K562 (cell line): ENCODE measurements at regions not wholly inside any gene's neighbourhood (a gene's known extent, or its start where the extent isn't known, plus 50 kb on each side); places are given as distances from the start of the nearest gene placed in this dataset.

Experiments used
- ATAC-seq: fragments of 200-7000 bp; cut with Tn5 transposase; 3 replicates; pipeline ENCODE4 v1.9.1; 2020; ENCODE audit warnings: moderate library complexity
- BruUV-seq: library from RNA; stranded (reverse); fragments of 400-500 nt; replicated peaks from 2 replicates; lab custom pipeline; 2021; lab: Mats Ljungman, UMichigan
- CTCF ChIA-PET: fragments of 300-600 bp; formaldehyde crosslinking; extraction: SDS; loops from one replicate; lab custom pipeline; 2021; ENCODE audit warnings: low intra/inter-chr PET ratio; lab: Yijun Ruan, JAX
- POLR2A ChIA-PET: fragments of 300-600, 350-650 bp; sonication (Branson Sonifier 250); formaldehyde crosslinking; extraction: SDS; loops from one replicate; lab custom pipeline; 2021; ENCODE audit warnings: antibody characterized with exemption, inconsistent platforms; lab: Yijun Ruan, JAX
- DNase-seq, 4 experiments: peaks; one replicate each; pipeline versions ENCODE4 v3.0.0 to v3.0.0-alpha.2; 2011 to 2018; ENCODE audit warnings: low spot score in 3 of 4, mixed read lengths in 3 of 4; ENCODE audit errors: extremely low read depth in 1 of 4
- FAIRE-seq: peaks from 2 replicates; lab custom pipeline; 2011; peaks lifted over from hg19 to GRCh38; lab: Jason Lieb, UNC
- H2AFZ ChIP-seq: 2 replicates; pipeline ENCODE4 v1.6.0; 2011; ENCODE audit warnings: low read depth, low read length, control low read depth, inconsistent platforms
- H3K27ac ChIP-seq: fragments of 200-600 bp; 3 replicates; pipeline ENCODE4 v1.8.0; 2011; ENCODE audit warnings: low read depth, mild to moderate bottlenecking, control low read depth, inconsistent platforms, low read length, moderate library complexity, mixed read lengths; ENCODE audit errors: extremely low read depth
- H3K27me3 ChIP-seq, 2 experiments: fragments of 300-600 bp in 1 of 2; 2 replicates in 1 of 2; 3 replicates in 1 of 2; pipeline versions ENCODE4 v1.6.0 to v1.8.0; 2011; ENCODE audit warnings: inconsistent platforms in 2 of 2, low read length in 2 of 2, mild to moderate bottlenecking in 1 of 2, mixed read lengths in 1 of 2, moderate library complexity in 1 of 2; ENCODE audit not compliant: control insufficient read depth in 2 of 2, insufficient read depth in 2 of 2
- H3K36me3 ChIP-seq: fragments of 300-600 bp; 3 replicates; pipeline ENCODE4 v1.8.0; 2011; ENCODE audit warnings: mild to moderate bottlenecking, low read length, inconsistent platforms; ENCODE audit not compliant: control insufficient read depth, insufficient read depth
- H3K4me1 ChIP-seq, 2 experiments: fragments of 200-600 bp in 1 of 2; replicated peaks in 1 of 2; 2 replicates in 1 of 2; 3 replicates in 1 of 2; pipeline versions ENCODE4 v1.5.1 to v1.8.0; 2011; ENCODE audit warnings: inconsistent platforms in 2 of 2, low read length in 2 of 2, mild to moderate bottlenecking in 1 of 2, mixed read lengths in 1 of 2, moderate library complexity in 1 of 2; ENCODE audit not compliant: control insufficient read depth in 2 of 2, insufficient read depth in 2 of 2
- H3K4me2 ChIP-seq: 2 replicates; pipeline ENCODE4 v1.6.1; 2011; ENCODE audit warnings: low read length, control low read depth, inconsistent platforms, mixed read lengths; ENCODE audit not compliant: insufficient read depth
- H3K4me3 ChIP-seq: fragments of 200-600 bp; sonication (generic), shearing (Covaris generic); 2 replicates; pipeline ENCODE4 v1.5.1; 2016; ENCODE audit warnings: control low read depth, inconsistent platforms
- H3K79me2 ChIP-seq: fragments of 200-600 bp; 3 replicates; pipeline ENCODE4 v1.8.0; 2011; ENCODE audit warnings: low read length, inconsistent platforms; ENCODE audit not compliant: control insufficient read depth, insufficient read depth
- H3K9ac ChIP-seq, 2 experiments: 2 replicates each; pipeline versions ENCODE4 v1.6.0 to v1.6.1; 2011; ENCODE audit warnings: low read depth in 2 of 2, low read length in 2 of 2, control low read depth in 1 of 2, inconsistent platforms in 1 of 2, mild to moderate bottlenecking in 1 of 2, mixed read lengths in 1 of 2; ENCODE audit not compliant: insufficient read depth in 1 of 2
- H3K9me1 ChIP-seq: one replicate; pipeline ENCODE4 v1.6.0; 2011; ENCODE audit warnings: inconsistent platforms, mild to moderate bottlenecking, low read length, moderate library complexity; ENCODE audit not compliant: control insufficient read depth, insufficient read depth
- H3K9me3 ChIP-seq: replicated peaks from 2 replicates; pipeline ENCODE4 v1.5.1; 2011; ENCODE audit warnings: low read depth, low read length, inconsistent platforms; ENCODE audit not compliant: control insufficient read depth, insufficient read depth
- H4K20me1 ChIP-seq: replicated peaks from 2 replicates; pipeline ENCODE4 v1.6.1; 2011; ENCODE audit warnings: low read length, inconsistent platforms, mixed read lengths; ENCODE audit not compliant: control insufficient read depth, insufficient read depth
- CTBP1 ChIP-seq: fragments of 450-650 bp; IDR thresholded peaks from 2 replicates; pipeline ENCODE4 v1.6.1; 2016; ENCODE audit warnings: borderline replicate concordance
- MAFG ChIP-seq: fragments of 450-650 bp; conservative IDR thresholded peaks from 2 replicates; pipeline ENCODE4 v1.6.1; 2016; ENCODE audit warnings: missing genetic modification characterization, missing compliant biosample characterization
- MAZ ChIP-seq, 2 experiments: fragments of 450-650 bp in 1 of 2; sonication (generic) in 1 of 2; formaldehyde crosslinking; IDR thresholded peaks in 1 of 2; conservative IDR thresholded peaks in 1 of 2; 2 replicates each; pipeline versions ENCODE4 v1.4.0 to v1.5.0; 2020; ENCODE audit warnings: mild to moderate bottlenecking in 1 of 2, missing genetic modification reagents in 1 of 2
- MYNN ChIP-seq, 2 experiments: sonication (generic); formaldehyde crosslinking in 1 of 2; IDR thresholded peaks; 2 replicates each; pipeline versions ENCODE4 v1.5.0 to v1.6.1; 2016 to 2020; ENCODE audit warnings: antibody characterized with exemption in 1 of 2, missing genetic modification reagents in 1 of 2
- POLR2AphosphoS5 ChIP-seq: IDR thresholded peaks from 2 replicates; pipeline ENCODE4 v1.6.1; 2011; ENCODE audit warnings: mild to moderate bottlenecking, low read depth, low read length, moderate library complexity; ENCODE audit not compliant: control insufficient read depth, insufficient read depth
- POLR2H ChIP-seq: IDR thresholded peaks from 2 replicates; pipeline ENCODE4 v1.6.1; 2016; ENCODE audit warnings: missing genetic modification characterization, low read depth, mild to moderate bottlenecking, control low read depth, missing compliant biosample characterization, moderate library complexity
- USF1 ChIP-seq: sonication (generic); formaldehyde crosslinking; IDR thresholded peaks from 2 replicates; pipeline ENCODE4 v1.9.0; 2022; ENCODE audit warnings: mild to moderate bottlenecking, missing genetic modification reagents
- ZNF592 ChIP-seq: fragments of 450-650 bp; IDR thresholded peaks from 2 replicates; pipeline ENCODE4 v1.6.1; 2017; ENCODE audit warnings: antibody characterized with exemption, mild to moderate bottlenecking
- ZNF764 ChIP-seq: fragments of 250-450 bp; sonication (Bioruptor Pico); IDR thresholded peaks from 2 replicates; pipeline ENCODE4 v1.4.0; 2020; ENCODE audit warnings: low read depth, mild to moderate bottlenecking, moderate library complexity
- ZSCAN32 ChIP-seq: fragments of 450-650 bp; formaldehyde crosslinking; IDR thresholded peaks from 2 replicates; pipeline ENCODE4 v1.4.0; 2020; ENCODE audit warnings: mild to moderate bottlenecking, moderate library complexity
- WGBS: fragments of 100-300 bp; shearing (Covaris generic); methylation state at CpG from one replicate; pipeline ENCODE4 v1.1.6; 2016; ENCODE audit warnings: low coverage, mixed read lengths; ENCODE audit not compliant: insufficient coverage; ENCODE audit errors: missing lambda C conversion rate; 5-methylcytosine and 5-hydroxymethylcytosine counted together
- in situ Hi-C: fragments of 300-500 bp; cut with MboI; formaldehyde crosslinking; loops from 4 replicates; pipeline ENCODE4 v1.15.0; 2018; ENCODE audit warnings: inconsistent platforms, mixed read lengths
- intact Hi-C: fragments of 100-400 bp; cut with micrococcal nuclease; formaldehyde crosslinking; loops from 2 replicates; pipeline ENCODE4 v1.14.2; 2022

- 2% methylated on average over 6 of the region's 6 CpGs for WGBS
- POLR2A ChIA-PET: no interaction called here
Measured at GRCh38 chr9:90948156-90948555, 146.5 kb downstream of the SYK start.

GRCh38 chr9:90950600-90950999, 149.0 kb downstream of the SYK start:
- H3K9ac ChIP-seq: no peak overlapping the region
- TF ChIP-seq ZNF592: no peak
- no peak for TF ChIP-seq MYNN (IDR thresholded peaks at IDR 0.05)
- TF ChIP-seq MYNN (CRISPR knock-in tag; IDR thresholded peaks at IDR 0.05): no peak
- TF ChIP-seq USF1: no peak
- ChIA-PET POLR2A (no interaction called here), CTCF (no interaction called here)
- BruUV-seq: no TSS peak
- in situ Hi-C loops (no loop called here), intact Hi-C loops (no loop called here)
- H2AFZ ChIP-seq: no peak overlapping the region
- no peaks in the 10 kb centered on the region for H3K79me2 ChIP-seq
- DNase-seq (no peak), ATAC-seq (no peak), FAIRE-seq (no peak)
- no peaks in the 10 kb centered on the region for H3K9me1 ChIP-seq
- no peaks in the 10 kb centered on the region for H3K4me1 ChIP-seq
- H3K4me2 ChIP-seq: no peak overlapping the region
- no peak overlapping the region for H3K4me3 ChIP-seq
- H3K27ac ChIP-seq: no peak overlapping the region
- no peaks in the 10 kb centered on the region for H3K9me3 ChIP-seq
- peaks cover 0 to 12% of the 10 kb centered on the region in 2 experiments; a peak in 2 of 5 replicates for H3K27me3 ChIP-seq
- 0% methylated on average over 3 of the region's 3 CpGs for WGBS
- H4K20me1 ChIP-seq: no peaks in the 10 kb centered on the region
- no peaks in the 10 kb centered on the region for H3K36me3 ChIP-seq

More at GRCh38 chr9:90948156-90948555, 146.5 kb downstream of the SYK start:
- intact Hi-C loops: no loop called here
- CTCF ChIA-PET: no interaction called here
- no peak for ATAC-seq
- H3K4me1 ChIP-seq: no peaks in the 10 kb centered on the region
- no peaks in the 10 kb centered on the region for H3K36me3 ChIP-seq
- H3K4me2 ChIP-seq: no peak overlapping the region
- in situ Hi-C loops: no loop called here
- BruUV-seq: no TSS peak
- no peak overlapping the region for H3K4me3 ChIP-seq
- H4K20me1 ChIP-seq: no peaks in the 10 kb centered on the region
- no peak overlapping the region for H3K27ac ChIP-seq
- H3K9ac ChIP-seq: no peak overlapping the region
- FAIRE-seq: no peak
- H3K79me2 ChIP-seq: no peaks in the 10 kb centered on the region
- TF ChIP-seq ZNF764 (CRISPR knock-in tag) (no peak), POLR2AphosphoS5 (no peak), CTBP1 (no peak), MAZ (CRISPR knock-in tag; conservative IDR thresholded peaks at IDR 0.05 in 1 of 2, IDR thresholded peaks at IDR 0.05 in 1 of 2) (no peak), ZSCAN32 (no peak), POLR2H (tag) (no peak), MAFG (tag) (no peak)
- H2AFZ ChIP-seq: no peak overlapping the region
- no peaks in the 10 kb centered on the region for H3K9me1 ChIP-seq
- no peaks in the 10 kb centered on the region for H3K9me3 ChIP-seq
- DNase-seq: no peak
- H3K27me3 ChIP-seq: peaks cover 0 to 19% of the 10 kb centered on the region in 2 experiments; a peak in 2 of 5 replicates
